Endothelial cell of umbilical vein (primary cell): ENCODE measurements at regions not wholly inside any gene's neighbourhood (a gene's known extent, or its start where the extent isn't known, plus 50 kb on each side); places are given as distances from the start of the nearest gene placed in this dataset.
"Not testable (repeated sequence)": the region's sequence is repeated elsewhere in the genome, so short reads cannot be mapped to it uniquely, and the experiment has no call there.

Source experiments
- BruUV-seq: library from RNA; stranded (reverse); fragments of 400-500 nt; replicated peaks from 2 replicates; lab custom pipeline; 2021; lab: Mats Ljungman, UMichigan
- CTCF ChIA-PET: fragments of 300-600, 350-600 bp; sonication (Branson Sonifier 250); formaldehyde crosslinking; loops from one replicate; lab custom pipeline; 2021; ENCODE audit warnings: antibody characterized with exemption, inconsistent platforms; lab: Charles Lee
- POLR2A ChIA-PET: fragments of 300-600, 350-600 bp; sonication (Branson Sonifier 250); formaldehyde crosslinking; loops from one replicate; lab custom pipeline; 2021; ENCODE audit warnings: antibody characterized with exemption, inconsistent platforms; lab: Charles Lee
- DNase-seq: peaks from one replicate; pipeline ENCODE4 v3.0.0-alpha.2; 2011; ENCODE audit warnings: low read depth, low spot score
- FAIRE-seq: peaks from 2 replicates; lab custom pipeline; 2011; peaks lifted over from hg19 to GRCh38; lab: Jason Lieb, UNC
- H2AFZ ChIP-seq: 2 replicates; pipeline ENCODE4 v1.6.0; 2012; ENCODE audit warnings: low read depth, low read length, control low read depth, inconsistent platforms
- H3K27ac ChIP-seq: 2 replicates; pipeline ENCODE4 v1.5.1; 2011; ENCODE audit warnings: low read depth, mild to moderate bottlenecking, control low read depth, low read length, moderate library complexity; ENCODE audit not compliant: insufficient read depth
- H3K27me3 ChIP-seq, 2 experiments: 2 replicates each; pipeline versions ENCODE4 v1.6.0 to v1.6.1; 2011; ENCODE audit warnings: low read length in 2 of 2, mixed read lengths in 1 of 2; ENCODE audit not compliant: control insufficient read depth in 2 of 2, insufficient read depth in 2 of 2
- H3K36me3 ChIP-seq, 2 experiments: 2 replicates in 1 of 2; 3 replicates in 1 of 2; pipeline ENCODE4 v1.5.1; 2011; ENCODE audit warnings: low read length in 2 of 2, mild to moderate bottlenecking in 1 of 2, moderate library complexity in 1 of 2; ENCODE audit not compliant: control insufficient read depth in 2 of 2, insufficient read depth in 2 of 2; ENCODE audit errors: extremely low read depth in 1 of 2
- H3K4me1 ChIP-seq: 3 replicates; pipeline ENCODE4 v1.5.1; 2011; ENCODE audit warnings: mild to moderate bottlenecking, low read length; ENCODE audit not compliant: control insufficient read depth, insufficient read depth; ENCODE audit errors: extremely low read depth
- H3K4me2 ChIP-seq: 2 replicates; pipeline ENCODE4 v1.6.1; 2011; ENCODE audit warnings: low read length, control low read depth, mixed read lengths; ENCODE audit not compliant: insufficient read depth
- H3K4me3 ChIP-seq, 3 experiments: fragments of 200-600 bp in 1 of 3; sonication (generic), shearing (Covaris generic) in 1 of 3; replicated peaks in 1 of 3; 2 replicates each; pipeline ENCODE4 v1.5.1; 2011 to 2016; ENCODE audit warnings: control low read depth in 3 of 3, low read length in 3 of 3, mild to moderate bottlenecking in 2 of 3, inconsistent platforms in 1 of 3, low read depth in 1 of 3, moderate library complexity in 1 of 3; ENCODE audit not compliant: insufficient read depth in 1 of 3
- H3K79me2 ChIP-seq: 2 replicates; pipeline ENCODE4 v1.6.0; 2012; ENCODE audit warnings: low read length, inconsistent platforms; ENCODE audit not compliant: control insufficient read depth, insufficient read depth
- H3K9ac ChIP-seq: replicated peaks from 2 replicates; pipeline ENCODE3; 2011; ENCODE audit warnings: low read length, control low read depth; ENCODE audit not compliant: insufficient read depth; ENCODE audit errors: extremely low read depth
- H3K9me1 ChIP-seq: replicated peaks from 3 replicates; pipeline ENCODE4 v1.6.0; 2011; ENCODE audit warnings: mild to moderate bottlenecking, low read length; ENCODE audit not compliant: control insufficient read depth, insufficient read depth; ENCODE audit errors: extremely low read depth
- H3K9me3 ChIP-seq: replicated peaks from 2 replicates; pipeline ENCODE4 v1.5.1; 2012; ENCODE audit warnings: low read length, inconsistent platforms; ENCODE audit not compliant: control insufficient read depth, insufficient read depth
- H4K20me1 ChIP-seq: replicated peaks from 2 replicates; pipeline ENCODE3; 2011; ENCODE audit warnings: mild to moderate bottlenecking, low read length; ENCODE audit not compliant: control insufficient read depth, insufficient read depth; ENCODE audit errors: extremely low read depth
- FOS ChIP-seq: IDR thresholded peaks from 2 replicates; pipeline ENCODE4 v1.6.1; 2011; ENCODE audit warnings: mild to moderate bottlenecking, low read length, moderate library complexity, borderline replicate concordance; ENCODE audit not compliant: insufficient read depth
- dilution Hi-C: fragments of 300-500 bp; cut with MboI; formaldehyde crosslinking; loops from one replicate; pipeline ENCODE4 v1.15.0; 2019; ENCODE audit warnings: low sequenced_read_pairs; ENCODE audit not compliant: extremely low pct_ligation_motif_present
- intact Hi-C: fragments of 100-400 bp; cut with micrococcal nuclease; formaldehyde crosslinking; loops from one replicate; pipeline ENCODE4 v1.10.0; 2022

DNA sequence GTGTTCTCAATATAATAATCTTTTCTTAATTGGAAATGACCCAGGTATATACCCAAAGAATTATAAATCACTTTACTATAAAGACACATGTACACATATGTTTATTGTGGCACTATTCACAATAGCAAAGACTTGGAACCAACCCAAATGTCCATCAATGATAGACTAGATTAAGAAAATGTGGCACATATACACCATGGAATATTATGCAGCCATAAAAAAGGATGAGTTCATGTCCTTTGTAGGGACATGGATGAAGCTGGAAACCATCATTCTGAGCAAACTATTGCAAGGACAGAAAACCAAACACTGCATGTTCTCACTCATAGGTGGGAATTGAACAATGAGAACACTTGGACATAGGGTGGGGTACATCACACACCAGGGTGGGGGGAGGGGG, 56.8 kb downstream of the SCGB2B2 start:
- DNase-seq, H3K9me1 ChIP-seq, H4K20me1 ChIP-seq, BruUV-seq, H3K9ac ChIP-seq, H3K4me3 ChIP-seq, H2AFZ ChIP-seq, H3K79me2 ChIP-seq, FAIRE-seq, H3K27me3 ChIP-seq, H3K27ac ChIP-seq, intact Hi-C loops, H3K36me3 ChIP-seq, H3K4me1 ChIP-seq, dilution Hi-C loops, H3K4me2 ChIP-seq, H3K9me3 ChIP-seq, POLR2A ChIA-PET: not testable (repeated sequence)
- CTCF ChIA-PET: interaction anchor here (1.8 kb wide), 1 partner anchor 20 kb away, joined by 6 read pairs; no protein-coding TSS in a partner anchor

DNA sequence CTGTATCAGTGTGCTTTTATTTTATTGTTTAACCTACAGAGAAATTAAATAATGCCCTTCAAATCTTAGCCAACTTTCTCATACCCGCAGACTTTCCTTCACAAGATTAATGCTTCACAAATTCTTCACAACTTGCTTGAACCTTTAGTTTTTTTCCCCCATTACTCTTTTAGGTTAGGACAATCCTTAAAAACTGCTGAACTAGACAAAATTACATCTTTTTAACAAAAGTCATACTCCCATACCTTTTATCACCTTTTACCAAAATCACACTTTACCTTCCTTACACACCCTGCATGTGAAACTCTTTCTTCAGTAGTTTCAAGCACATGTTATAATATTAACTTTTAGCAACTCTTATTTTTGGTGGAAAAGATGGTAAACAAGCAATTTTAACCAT, 58.5 kb downstream of the SCGB2B2 start:
- ChIA-PET POLR2A (no interaction called here), CTCF (no interaction called here)
- intact Hi-C loops: no loop called here
- TF ChIP-seq FOS: no peak
- H3K4me3 ChIP-seq: no peak overlapping the region
- no peak overlapping the region for H3K27ac ChIP-seq
- no peaks in the 10 kb centered on the region for H3K4me1 ChIP-seq
- dilution Hi-C loops: no loop called here
- no peaks in the 10 kb centered on the region for H3K9me1 ChIP-seq
- no peaks in the 10 kb centered on the region for H4K20me1 ChIP-seq
- BruUV-seq: no TSS peak
- DNase-seq (no peak), FAIRE-seq (no peak)
- H3K9ac ChIP-seq: no peak overlapping the region
- no peaks in the 10 kb centered on the region for H3K27me3 ChIP-seq
- H3K4me2 ChIP-seq: no peak overlapping the region
- no peaks in the 10 kb centered on the region for H3K9me3 ChIP-seq
- H2AFZ ChIP-seq: no peak overlapping the region
- H3K36me3 ChIP-seq: no peaks in the 10 kb centered on the region
- H3K79me2 ChIP-seq: no peaks in the 10 kb centered on the region

DNA sequence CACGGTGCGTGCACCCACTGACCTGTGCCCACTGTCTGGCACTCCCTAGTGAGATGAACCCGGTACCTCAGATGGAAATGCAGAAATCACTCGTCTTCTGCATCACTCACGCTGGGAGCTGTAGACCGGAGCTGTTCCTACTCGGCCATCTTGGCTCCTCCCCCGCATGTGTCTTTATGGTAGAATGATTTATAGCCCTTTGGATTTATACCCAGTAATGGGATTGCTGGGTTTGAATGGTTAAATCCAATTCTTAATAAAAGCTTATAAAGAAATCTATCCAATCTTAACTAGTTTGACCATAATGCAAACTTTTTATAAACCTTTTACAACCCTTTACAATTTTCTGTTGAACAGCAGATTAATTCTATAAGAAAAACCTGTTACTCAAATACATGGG, 59.0 kb downstream of the SCGB2B2 start:
- dilution Hi-C loops, H3K9me1 ChIP-seq, H3K27ac ChIP-seq, DNase-seq, H3K4me1 ChIP-seq, H2AFZ ChIP-seq, H3K9me3 ChIP-seq, H3K9ac ChIP-seq, H3K4me2 ChIP-seq, H4K20me1 ChIP-seq, BruUV-seq, H3K36me3 ChIP-seq, POLR2A ChIA-PET, CTCF ChIA-PET, H3K4me3 ChIP-seq, intact Hi-C loops, FAIRE-seq, H3K79me2 ChIP-seq, H3K27me3 ChIP-seq: not testable (repeated sequence)
